ENCODE measurements at regions not wholly inside any gene's neighbourhood (a gene's known extent, or its start where the extent isn't known, plus 50 kb on each side); places are given as distances from the start of the nearest gene placed in this dataset.

- intact Hi-C loops (cut with micrococcal nuclease; ENCODE audit: unreplicated experiment): no loop called here
- Histone ChIP-seq H3K4me1 (ENCODE audit: insufficient read depth, low read length, poor library complexity, severe bottlenecking) (no peaks in the 10 kb centered on the region), H2AFZ (ENCODE audit: low read length) (no peak overlapping the region), H3K36me3 (ENCODE audit: insufficient read depth, low read length) (no peaks in the 10 kb centered on the region), H3K4me3 (ENCODE audit: low read depth, low read length, poor library complexity, severe bottlenecking) (no peak overlapping the region), H3K9me3 (ENCODE audit: low read length) (0 out of 2 replicates have a peak, but pooled peaks cover 4% of the 10 kb centered on the region), H3K27ac (ENCODE audit: low read depth, low read length, poor library complexity, severe bottlenecking) (no peak overlapping the region), H3K79me2 (ENCODE audit: insufficient read depth, low read depth, low read length) (no peaks in the 10 kb centered on the region), H3K9me2 (ENCODE audit: insufficient read depth, low read length) (no peaks in the 10 kb centered on the region), H4K20me1 (ENCODE audit: insufficient read depth, low read length) (no peaks in the 10 kb centered on the region), H3K4me2 (ENCODE audit: low read length) (no peak overlapping the region)
- CTCF ChIA-PET (ENCODE audit: unreplicated experiment): no interaction called here
- no TSS peak for BruUV-seq (replicated peaks)
- POLR2A ChIA-PET: no interaction called here
- TF ChIP-seq CTCF (conservative IDR thresholded peaks at IDR 0.05; ENCODE audit: low read length) (no peak), EZH2phosphoT487 (IDR thresholded peaks at IDR 0.05; ENCODE audit: borderline replicate concordance, low read depth, low read length) (no peak)
- DNase-seq (ENCODE audit: low spot score): no peak
Measured at GRCh38 chr1:164093543-164093942, 465.4 kb upstream of the PBX1 start.

GRCh38 chr1:164101802-164102201 is 457.2 kb upstream of the PBX1 start:
- H4K20me1 ChIP-seq (ENCODE audit: insufficient read depth, low read length): no peaks in the 10 kb centered on the region
- BruUV-seq (replicated peaks): no TSS peak
- H3K4me1 ChIP-seq (ENCODE audit: insufficient read depth, low read length, poor library complexity, severe bottlenecking): no peaks in the 10 kb centered on the region
- CTCF ChIA-PET (ENCODE audit: unreplicated experiment): no interaction called here
- no peak overlapping the region for H3K27ac ChIP-seq (ENCODE audit: low read depth, low read length, poor library complexity, severe bottlenecking)
- no peak overlapping the region for H3K4me3 ChIP-seq (ENCODE audit: low read depth, low read length, poor library complexity, severe bottlenecking)
- no peaks in the 10 kb centered on the region for H3K9me2 ChIP-seq (ENCODE audit: insufficient read depth, low read length)
- H3K9me3 ChIP-seq (ENCODE audit: low read length): no peaks in the 10 kb centered on the region
- POLR2A ChIA-PET: interaction anchor here (0.6 kb wide), 1 partner anchor 168 kb away, joined by 3 read pairs; no protein-coding TSS in a partner anchor
- TF ChIP-seq EZH2phosphoT487 (IDR thresholded peaks at IDR 0.05; ENCODE audit: borderline replicate concordance, low read depth, low read length) (no peak), CTCF (conservative IDR thresholded peaks at IDR 0.05; ENCODE audit: low read length) (no peak)
- H3K36me3 ChIP-seq (ENCODE audit: insufficient read depth, low read length): no peaks in the 10 kb centered on the region
- no peak for DNase-seq (ENCODE audit: low spot score)
- no peak overlapping the region for H3K4me2 ChIP-seq (ENCODE audit: low read length)
- H3K79me2 ChIP-seq (ENCODE audit: insufficient read depth, low read depth, low read length): no peaks in the 10 kb centered on the region
- intact Hi-C loops (cut with micrococcal nuclease; ENCODE audit: unreplicated experiment): no loop called here
- no peak overlapping the region for H2AFZ ChIP-seq (ENCODE audit: low read length)

- BruUV-seq (replicated peaks): no TSS peak
- no peak for DNase-seq (ENCODE audit: low spot score)
- no peaks in the 10 kb centered on the region for H3K9me3 ChIP-seq (ENCODE audit: low read length)
- TF ChIP-seq EZH2phosphoT487 (IDR thresholded peaks at IDR 0.05; ENCODE audit: borderline replicate concordance, low read depth, low read length): no peak
- TF ChIP-seq CTCF (conservative IDR thresholded peaks at IDR 0.05; ENCODE audit: low read length): no peak
- H2AFZ ChIP-seq (ENCODE audit: low read length): no peak overlapping the region
- no peak overlapping the region for H3K4me3 ChIP-seq (ENCODE audit: low read depth, low read length, poor library complexity, severe bottlenecking)
- H3K4me1 ChIP-seq (ENCODE audit: insufficient read depth, low read length, poor library complexity, severe bottlenecking): no peaks in the 10 kb centered on the region
- H3K36me3 ChIP-seq (ENCODE audit: insufficient read depth, low read length): no peaks in the 10 kb centered on the region
- intact Hi-C loops (cut with micrococcal nuclease; ENCODE audit: unreplicated experiment): no loop called here
- no peaks in the 10 kb centered on the region for H4K20me1 ChIP-seq (ENCODE audit: insufficient read depth, low read length)
- no peaks in the 10 kb centered on the region for H3K9me2 ChIP-seq (ENCODE audit: insufficient read depth, low read length)
- no peaks in the 10 kb centered on the region for H3K79me2 ChIP-seq (ENCODE audit: insufficient read depth, low read depth, low read length)
- H3K4me2 ChIP-seq (ENCODE audit: low read length): no peak overlapping the region
- ChIA-PET CTCF (ENCODE audit: unreplicated experiment) (no interaction called here), POLR2A (no interaction called here)
- H3K27ac ChIP-seq (ENCODE audit: low read depth, low read length, poor library complexity, severe bottlenecking): no peak overlapping the region
Measured at GRCh38 chr1:164131949-164132348, 427.0 kb upstream of the PBX1 start.
